ENCODE measurements at regions not wholly inside any gene's neighbourhood (a gene's known extent, or its start where the extent isn't known, plus 50 kb on each side); places are given as distances from the start of the nearest gene placed in this dataset.
"Not testable (repeated sequence)": the region's sequence is repeated elsewhere in the genome, so short reads cannot be mapped to it uniquely, and the experiment has no call there.

GRCh38 chr5:96483878-96484277 is 50.8 kb upstream of the PCSK1 start:
- DNase-seq: no peak

- DNase-seq: no peak
Measured at GRCh38 chr5:96487859-96488258, 54.8 kb upstream of the PCSK1 start.

- no peak for DNase-seq
Measured at GRCh38 chr5:96489532-96489931, 56.5 kb upstream of the PCSK1 start.

DNA sequence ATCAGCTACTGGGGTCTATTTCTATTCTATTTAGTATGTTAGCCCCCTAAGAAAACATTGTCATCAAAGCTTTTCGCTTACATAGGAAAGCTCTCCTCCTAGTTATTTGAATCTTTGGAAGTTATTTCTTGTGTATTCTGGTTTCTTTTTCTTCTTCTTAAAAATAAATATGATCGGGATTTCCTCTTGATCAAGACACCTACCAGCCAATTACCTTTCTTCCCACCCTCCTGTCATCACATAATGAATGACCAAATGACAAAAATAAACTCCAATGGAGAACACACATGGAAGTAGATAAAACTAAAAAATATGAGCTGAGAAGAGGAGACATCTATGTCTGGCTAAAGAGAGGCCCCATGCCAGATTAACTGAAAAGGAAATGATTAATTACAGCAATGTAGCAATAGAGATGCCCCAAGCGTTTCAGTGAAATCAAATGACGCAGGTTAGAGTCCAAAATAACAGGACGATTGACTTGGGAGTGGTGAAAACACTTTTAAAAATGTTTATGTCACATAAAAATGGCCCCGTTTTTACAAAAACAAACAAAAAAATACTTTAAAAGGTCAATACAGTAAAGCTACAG is 59.5 kb upstream of the PCSK1 start:
- no peak for DNase-seq

DNA sequence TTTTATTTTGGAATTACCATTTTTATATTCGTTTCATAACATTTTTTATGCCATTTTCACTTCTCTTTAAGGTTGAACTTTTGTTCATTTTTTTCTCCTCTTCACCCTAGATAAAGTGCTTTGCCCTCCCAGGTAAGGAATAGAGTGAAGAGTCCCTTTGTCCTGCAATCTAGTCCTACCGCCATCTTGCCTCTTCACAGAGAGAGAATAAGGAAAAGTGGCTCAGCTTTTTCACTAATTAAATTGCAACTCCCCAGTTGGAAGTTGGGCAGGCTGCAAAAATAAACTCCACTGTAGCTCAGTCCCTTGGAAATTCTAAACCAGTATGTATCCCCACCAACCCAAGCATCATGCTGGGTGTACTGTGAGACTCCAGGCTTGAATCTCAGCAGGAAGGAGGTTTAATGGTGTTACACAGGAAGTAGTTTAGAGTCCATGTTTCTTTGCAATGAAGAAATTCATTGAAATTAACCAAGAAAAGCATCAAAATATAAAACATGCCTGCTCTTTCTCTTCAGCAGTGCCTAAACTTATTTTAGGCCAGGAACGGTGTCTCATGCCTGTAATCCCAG is 60.3 kb upstream of the PCSK1 start:
- no peak for DNase-seq

DNA sequence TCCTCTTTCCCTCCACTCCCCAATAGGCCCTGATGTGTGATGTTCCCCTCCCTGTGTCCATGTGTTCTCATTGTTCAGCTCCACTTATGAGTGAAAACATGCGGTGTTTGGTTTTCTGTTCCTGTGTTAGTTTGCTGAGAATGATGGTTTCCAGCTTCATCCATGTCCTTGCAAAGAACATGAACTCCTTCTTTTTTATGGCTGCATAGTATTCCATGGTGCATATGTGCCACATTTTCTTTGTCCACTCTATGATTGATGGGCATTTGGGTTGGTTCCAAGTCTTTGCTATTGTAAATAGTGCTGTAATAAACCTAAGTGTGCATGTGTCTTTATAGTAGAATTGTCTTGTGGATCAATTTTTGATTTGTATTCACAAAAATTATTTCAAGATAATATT is 62.4 kb upstream of the PCSK1 start:
- DNase-seq: not testable (repeated sequence)

GRCh38 chr5:96497027-96497426 is 64.0 kb upstream of the PCSK1 start:
- DNase-seq: not testable (repeated sequence)

DNA sequence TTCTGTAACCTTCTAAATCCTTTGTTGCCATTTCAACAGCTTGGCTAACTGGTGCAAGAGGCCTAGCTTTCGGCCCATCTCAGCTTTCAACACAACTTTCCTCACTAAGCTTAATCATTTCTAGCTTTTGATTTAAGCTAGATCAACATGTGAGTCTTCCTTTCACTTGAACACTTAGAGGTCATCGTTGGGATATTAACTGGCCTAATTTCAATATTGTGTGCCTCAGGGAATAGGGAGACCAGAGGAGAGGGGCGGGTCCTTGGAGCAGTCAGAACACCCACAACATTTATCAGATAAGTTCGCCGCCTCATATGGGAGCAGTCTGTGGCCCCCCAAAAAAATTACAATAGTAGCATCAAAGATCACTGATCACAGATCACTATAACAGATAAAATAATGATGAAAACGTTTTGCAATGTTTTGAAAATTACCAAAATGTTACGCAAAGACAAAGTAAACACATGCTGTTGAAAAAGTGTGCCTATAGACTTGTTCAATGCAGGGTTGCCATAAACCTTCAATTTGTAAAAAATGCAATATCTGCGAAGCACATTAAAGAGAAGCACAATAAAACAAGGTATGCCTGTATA is 66.8 kb upstream of the PCSK1 start:
- DNase-seq: no peak

- DNase-seq: no peak
Measured at GRCh38 chr5:96501991-96502646, 69.1 kb upstream of the PCSK1 start.

DNA sequence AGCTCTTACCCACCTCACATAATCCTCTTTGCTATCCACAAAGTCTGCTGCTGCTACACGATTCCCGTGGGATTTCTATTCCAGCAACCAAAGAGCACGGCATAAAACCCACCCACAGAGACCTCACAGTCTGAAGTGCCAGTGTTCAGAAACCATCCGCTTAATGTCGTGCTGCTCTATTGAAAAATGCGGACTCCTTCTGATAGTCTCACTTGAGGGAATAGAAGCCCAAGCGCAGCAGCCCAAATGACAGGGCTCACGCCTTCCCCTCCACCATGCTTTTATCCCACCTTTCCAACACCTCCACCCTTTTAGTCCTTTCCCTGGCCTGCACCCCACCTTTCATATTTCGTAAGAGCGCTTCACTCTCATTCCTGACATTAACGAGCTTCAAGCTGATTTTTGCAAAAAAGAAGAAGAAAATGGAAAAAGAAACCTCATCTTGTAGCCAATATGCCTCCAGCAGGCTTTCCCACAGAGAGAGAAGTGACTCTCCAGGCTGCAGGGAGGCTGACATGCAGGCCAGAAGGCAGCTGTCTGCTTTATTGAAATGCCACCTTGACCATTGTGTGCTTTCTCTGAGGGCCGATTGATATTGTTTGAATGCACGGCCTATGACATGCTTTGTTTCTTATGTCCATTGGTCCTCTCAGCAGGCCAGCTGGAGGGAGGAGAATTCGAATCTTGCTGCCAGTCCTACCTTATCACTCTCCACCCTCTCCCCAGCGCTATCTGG is 70.6 kb upstream of the PCSK1 start:
- DNase-seq: peak; percentile 1

GRCh38 chr5:96506376-96506775 is 73.3 kb upstream of the PCSK1 start:
- DNase-seq: no peak

GRCh38 chr5:96506866-96507527 is 73.9 kb upstream of the PCSK1 start:
- no peak for DNase-seq

DNA sequence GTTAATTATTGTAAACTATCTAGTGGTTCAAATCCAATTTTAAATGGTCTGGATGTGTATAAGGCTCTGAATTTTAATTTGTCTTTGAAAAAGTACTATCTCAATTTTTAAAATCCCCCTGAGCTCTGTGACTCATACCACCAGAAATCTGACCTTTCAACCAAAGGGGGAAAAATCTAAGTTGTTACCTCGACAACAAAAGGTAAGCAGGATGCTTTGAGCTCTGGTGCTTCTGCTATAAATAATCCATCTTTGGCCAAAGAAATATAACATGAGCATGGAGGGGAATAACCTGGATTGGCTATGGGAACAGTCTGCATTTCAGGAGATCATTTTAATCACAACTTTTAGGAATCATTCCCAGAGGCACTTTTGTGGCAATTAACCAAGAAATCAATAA is 76.3 kb upstream of the PCSK1 start:
- no peak for DNase-seq

DNA sequence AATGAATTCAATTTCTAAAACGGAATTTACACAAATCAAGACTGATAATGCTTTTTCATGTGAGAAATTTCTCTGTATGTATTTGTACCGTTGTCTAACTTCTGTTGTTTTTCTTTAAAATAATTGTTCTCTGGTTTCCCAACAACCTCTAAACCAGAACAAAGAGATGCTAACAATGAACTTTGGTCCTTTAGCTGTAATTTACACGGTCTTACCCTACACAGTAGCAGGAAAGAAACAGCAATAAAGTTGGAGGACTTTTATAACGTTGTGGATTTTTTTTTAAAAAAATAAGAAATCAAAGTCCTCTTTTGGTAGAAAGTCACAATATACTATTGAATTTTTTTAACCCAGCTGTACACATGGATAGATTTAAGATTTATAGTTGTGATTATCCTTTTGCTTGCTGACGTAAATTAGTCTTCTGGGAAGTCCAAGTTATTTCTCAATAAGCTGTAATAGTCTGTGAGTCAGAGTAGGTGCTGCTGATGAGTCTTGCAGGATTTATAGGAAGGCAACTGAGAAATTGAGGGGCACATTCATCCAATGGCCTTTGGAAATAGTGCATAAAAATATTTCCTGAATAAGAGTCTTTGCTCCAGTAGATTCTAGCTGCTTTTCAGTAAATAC is 76.8 kb upstream of the PCSK1 start:
- no peak for DNase-seq

- no peak for DNase-seq
Measured at GRCh38 chr5:96516631-96517071, 83.6 kb upstream of the PCSK1 start.

GRCh38 chr5:96517295-96517694 is 84.2 kb upstream of the PCSK1 start:
- no peak for DNase-seq

- DNase-seq: no peak
Measured at GRCh38 chr5:96520345-96520744, 87.3 kb upstream of the PCSK1 start.

DNA sequence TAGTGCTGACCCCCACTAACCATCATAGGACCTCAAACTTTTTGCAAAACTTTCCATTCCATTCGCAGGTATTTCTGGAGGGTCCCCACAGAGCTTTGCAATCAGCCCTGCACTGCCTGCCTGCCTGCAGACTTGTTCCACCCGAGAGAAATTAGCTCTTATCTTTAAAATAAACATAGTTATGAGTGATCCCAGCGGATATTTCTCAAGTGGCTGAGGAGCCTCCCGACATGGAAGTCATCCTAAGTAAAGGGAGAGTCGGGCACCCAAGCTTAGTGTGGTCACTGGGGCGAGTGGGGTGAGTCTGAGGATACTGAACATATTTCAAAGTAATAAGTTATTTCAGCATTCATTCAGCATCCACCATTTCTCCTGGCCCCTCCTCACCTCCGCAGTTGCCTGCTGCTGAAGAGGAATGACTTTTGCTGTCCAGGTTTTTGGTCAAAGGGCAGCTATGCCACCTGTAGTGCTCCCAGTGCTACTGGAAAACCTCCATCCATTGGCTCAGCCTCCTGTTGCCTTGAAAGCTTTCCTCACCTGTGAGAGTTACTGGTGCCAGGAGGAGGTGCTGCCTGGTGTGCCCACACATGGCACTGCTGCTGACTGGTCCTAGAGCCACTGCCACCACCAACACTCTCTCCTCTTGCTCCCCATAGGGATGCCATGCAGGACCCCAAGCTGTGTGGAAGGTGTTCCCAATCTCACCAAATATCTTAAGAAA is 89.7 kb upstream of the PCSK1 start:
- DNase-seq: no peak

DNA sequence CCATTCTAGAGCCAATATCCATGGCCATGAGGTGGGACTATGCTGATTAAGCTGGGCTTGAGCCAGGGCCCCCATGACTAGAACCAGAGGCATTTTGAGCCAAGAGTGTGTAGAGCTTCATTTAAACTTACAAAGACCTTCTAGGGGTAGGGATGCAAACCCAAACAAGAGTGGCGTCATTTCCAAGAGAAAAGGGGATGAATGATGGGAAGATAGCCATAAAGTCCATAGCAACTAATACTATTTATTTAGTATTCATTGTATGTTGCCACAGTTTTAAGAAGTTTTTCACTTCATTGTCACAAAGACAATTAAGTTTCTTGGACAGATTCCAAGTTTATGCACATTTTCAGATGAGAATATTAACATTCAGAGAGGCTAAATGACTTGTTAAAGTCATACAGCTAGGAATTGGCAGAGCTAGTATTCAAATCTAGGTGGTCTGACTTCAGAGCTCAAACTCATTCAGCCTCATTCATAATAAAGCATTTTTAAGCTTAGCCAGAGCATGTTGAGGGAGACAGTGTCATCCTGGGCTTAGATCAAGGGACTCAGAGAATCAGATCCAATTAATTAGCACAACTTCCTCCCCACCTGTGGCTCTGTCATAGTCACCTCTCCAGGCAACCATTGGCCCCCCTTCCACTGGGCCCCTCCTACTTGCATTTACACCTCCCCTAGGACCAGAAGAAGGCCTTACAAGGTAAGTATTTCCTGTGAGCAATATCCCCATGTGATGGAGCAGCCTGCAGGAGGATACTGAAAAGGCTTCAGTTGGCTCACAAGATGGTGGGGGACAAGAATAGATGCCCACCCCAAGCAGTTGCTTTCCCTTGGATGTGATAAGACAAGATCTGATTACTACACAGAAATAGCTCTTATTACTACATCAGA is 95.0 kb upstream of the PCSK1 start:
- no peak for DNase-seq

DNA sequence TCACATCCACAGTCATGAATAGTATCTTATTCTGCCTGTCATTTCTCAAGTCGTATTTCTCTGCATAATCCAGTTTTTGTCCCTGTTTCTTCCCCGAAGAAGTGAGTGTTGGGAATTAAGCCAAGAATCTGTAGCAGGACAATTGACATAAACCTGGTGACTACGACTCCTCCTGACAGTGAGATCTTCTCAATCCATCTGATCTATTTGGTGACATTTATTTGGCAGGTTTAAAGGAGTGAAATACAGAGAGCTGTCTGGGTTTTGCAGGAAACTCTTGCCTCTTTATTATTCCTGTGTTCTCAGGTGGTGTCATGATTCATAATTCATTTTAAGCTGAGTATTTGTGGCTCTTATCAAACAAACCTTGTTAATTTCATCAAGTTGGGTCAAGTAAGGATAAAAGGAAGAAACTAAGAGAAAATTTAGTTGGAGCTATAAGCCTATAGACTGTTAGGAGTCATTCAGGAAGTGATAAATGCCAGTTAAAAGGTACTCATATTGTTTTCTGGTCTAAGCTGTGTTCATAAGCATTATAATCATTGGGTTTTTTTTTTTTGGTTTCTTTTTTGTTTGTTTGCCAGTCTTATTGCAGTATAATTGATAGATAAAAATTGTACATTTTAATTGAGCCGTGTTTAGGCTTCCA is 95.9 kb upstream of the PCSK1 start:
- DNase-seq: no peak
